ENCODE measurements at regions not wholly inside any gene's neighbourhood (a gene's known extent, or its start where the extent isn't known, plus 50 kb on each side); places are given as distances from the start of the nearest gene placed in this dataset.

DNA sequence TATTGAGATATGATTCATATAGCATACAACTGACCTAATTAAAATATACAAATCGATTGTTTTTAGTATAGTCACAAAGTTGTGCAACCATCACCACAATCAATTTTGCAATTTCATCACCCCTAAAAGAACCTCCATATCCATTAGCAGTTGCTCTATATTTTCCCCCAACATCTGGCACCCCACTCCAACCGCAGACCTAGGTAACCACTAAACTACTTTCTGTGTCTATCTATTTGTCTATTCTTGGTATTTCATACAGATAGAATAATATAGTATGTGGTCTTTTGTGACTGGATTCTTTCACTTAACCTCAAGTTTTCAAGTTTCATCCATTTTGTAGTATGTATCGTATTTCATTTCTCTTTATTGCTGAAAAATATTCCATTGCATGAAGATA lies 126.0 kb upstream of the CRY1 start:
- no peak for ATAC-seq
- no peak for DNase-seq
- intact Hi-C loops (cut with micrococcal nuclease): no loop called here

- intact Hi-C loops (cut with micrococcal nuclease): no loop called here
- ATAC-seq (no peak), DNase-seq (no peak)
These were observed 128.6 kb upstream of the CRY1 start for GRCh38 chr12:107221913-107222312.

DNA sequence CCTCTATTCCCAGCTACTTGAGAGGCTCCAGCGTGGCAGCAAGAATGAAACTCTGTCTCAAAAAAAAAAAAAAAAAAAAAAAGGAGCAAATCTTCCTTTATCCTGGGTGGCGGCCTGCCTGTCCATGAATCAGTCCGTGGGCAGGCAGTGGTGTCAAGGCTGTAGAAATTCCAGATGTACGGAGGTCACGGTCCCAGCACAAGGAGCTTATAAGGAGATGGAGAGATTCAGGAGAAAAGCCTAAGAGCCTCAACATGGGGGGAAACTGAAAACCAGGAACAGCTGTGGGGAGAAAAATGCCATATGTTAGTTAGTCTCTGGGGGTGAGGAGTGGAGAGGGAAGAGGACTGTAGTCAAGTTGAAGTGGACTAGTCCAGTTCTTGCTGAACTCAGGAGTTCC lies 130.5 kb upstream of the CRY1 start:
- intact Hi-C loops (cut with micrococcal nuclease): no loop called here
- ATAC-seq (no peak), DNase-seq (no peak)

GRCh38 chr12:107225635-107226034 lies 132.3 kb upstream of the CRY1 start:
- no peak for ATAC-seq
- no peak for DNase-seq
- intact Hi-C loops (cut with micrococcal nuclease): no loop called here

GRCh38 chr12:107226126-107226525 lies 132.8 kb upstream of the CRY1 start:
- intact Hi-C loops (cut with micrococcal nuclease): no loop called here
- DNase-seq: no peak
- no peak for ATAC-seq

DNA sequence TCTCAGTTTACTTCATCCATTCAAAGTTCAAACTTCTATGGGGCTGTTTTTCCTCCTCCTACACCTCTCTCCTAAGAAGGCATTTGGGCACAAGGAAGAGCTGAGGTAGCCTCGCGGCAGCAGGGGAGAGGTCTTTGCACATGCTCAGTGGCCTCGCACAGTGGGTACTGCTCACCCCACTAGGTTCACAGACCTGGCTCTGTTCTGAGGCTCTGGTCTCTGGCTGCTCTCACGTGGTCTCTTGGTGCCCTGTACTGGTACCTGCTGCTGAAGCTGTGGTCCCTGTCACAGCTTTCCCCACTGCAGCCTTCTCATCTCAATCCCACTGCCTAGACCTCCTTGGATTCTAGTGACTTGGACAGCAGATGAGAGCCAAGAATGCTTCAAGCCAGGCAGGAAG lies 134.7 kb upstream of the CRY1 start:
- DNase-seq (no peak), ATAC-seq (no peak)
- intact Hi-C loops (cut with micrococcal nuclease): no loop called here

DNA sequence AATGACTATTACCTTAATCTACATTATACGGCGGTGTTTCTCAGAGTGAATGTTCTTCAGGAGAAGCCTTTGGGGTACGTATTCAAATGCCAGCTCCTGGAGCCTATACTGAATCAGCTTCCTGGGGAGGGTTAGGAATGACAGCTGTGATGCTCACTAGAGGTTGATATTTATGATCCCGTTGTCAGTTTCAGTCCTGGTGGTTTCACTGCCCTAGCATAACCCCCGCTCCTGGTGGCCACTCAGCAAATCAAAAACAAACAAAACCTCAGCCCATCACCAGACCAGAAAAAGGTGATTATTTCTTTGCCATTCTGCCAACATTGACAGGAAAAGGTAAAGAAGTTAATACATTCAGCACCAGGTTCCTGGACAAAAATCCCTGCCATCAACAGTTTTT lies 136.5 kb upstream of the CRY1 start:
- ATAC-seq (no peak), DNase-seq (no peak)
- intact Hi-C loops (cut with micrococcal nuclease): no loop called here

DNA sequence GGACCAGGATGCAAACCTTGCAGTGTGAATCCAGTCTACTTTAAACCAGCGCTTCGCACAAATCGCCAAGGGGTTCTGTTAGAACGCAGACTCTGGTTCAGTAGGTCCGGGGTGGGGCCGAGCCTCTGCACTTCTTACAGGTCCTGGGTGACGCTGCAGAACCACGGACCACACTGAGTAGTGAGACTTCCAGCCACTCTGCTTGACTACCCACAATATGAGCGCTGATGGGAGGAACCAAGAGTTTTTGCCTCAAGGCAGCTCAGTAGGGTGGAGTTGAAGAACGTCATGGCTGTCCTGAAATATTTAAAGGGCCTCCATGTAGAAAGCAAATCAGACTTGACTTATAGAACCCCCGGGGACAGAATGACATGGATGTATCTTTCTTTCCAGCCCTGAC lies 138.0 kb upstream of the CRY1 start:
- DNase-seq (no peak), ATAC-seq (no peak)
- intact Hi-C loops (cut with micrococcal nuclease): no loop called here

DNA sequence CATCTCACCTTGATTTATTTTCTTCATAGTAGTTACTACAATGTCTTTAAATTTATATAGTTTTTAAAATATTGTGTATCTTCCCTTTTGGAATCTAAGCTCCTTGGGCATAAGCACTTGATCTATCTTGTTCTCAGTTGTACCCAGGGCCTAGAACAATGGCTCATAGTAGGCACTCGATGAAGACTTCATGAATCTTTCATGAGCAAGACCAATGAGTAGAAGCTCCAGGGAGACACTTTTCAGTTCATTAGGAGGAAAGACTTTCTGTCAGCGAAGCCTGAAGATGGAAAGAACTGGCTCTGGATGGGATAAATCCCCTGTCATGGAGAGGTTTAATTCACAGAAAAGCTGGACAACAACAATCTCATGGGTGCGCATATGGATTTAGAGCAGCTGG lies 140.2 kb upstream of the CRY1 start:
- ATAC-seq (no peak), DNase-seq (no peak)
- intact Hi-C loops (cut with micrococcal nuclease): no loop called here

GRCh38 chr12:107235600-107235999 lies 142.3 kb upstream of the CRY1 start:
- DNase-seq: no peak
- intact Hi-C loops (cut with micrococcal nuclease): no loop called here
- no peak for ATAC-seq

- DNase-seq (no peak), ATAC-seq (no peak)
- intact Hi-C loops (cut with micrococcal nuclease): no loop called here
These were observed 143.6 kb upstream of the CRY1 start for GRCh38 chr12:107236824-107237511.

- intact Hi-C loops (cut with micrococcal nuclease): no loop called here
- no peak for DNase-seq
- ATAC-seq: no peak
These were observed 144.9 kb upstream of the CRY1 start for GRCh38 chr12:107238296-107238695.

GRCh38 chr12:107241411-107241810 lies 148.1 kb upstream of the CRY1 start:
- ATAC-seq (no peak), DNase-seq (no peak)
- intact Hi-C loops (cut with micrococcal nuclease): no loop called here

DNA sequence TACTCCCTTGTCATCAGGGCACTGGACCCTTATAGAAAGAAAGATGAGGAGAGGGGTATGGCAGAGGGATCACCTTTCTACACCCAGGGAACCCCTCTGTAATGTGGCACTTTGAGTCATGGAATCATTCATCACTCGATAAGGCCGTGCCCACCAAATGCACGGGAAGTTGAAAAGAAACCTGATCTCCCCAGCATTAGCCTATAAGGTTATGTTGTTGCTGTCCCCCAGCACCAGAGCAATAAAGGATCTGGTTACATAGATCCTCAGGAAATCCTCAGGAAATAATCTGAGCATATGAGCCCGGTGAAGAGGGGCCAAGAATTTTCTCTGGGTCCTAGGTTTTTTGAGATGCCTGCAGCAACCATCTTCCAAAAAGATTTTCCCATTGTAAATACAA lies 148.8 kb upstream of the CRY1 start:
- DNase-seq: no peak
- intact Hi-C loops (cut with micrococcal nuclease): no loop called here
- no peak for ATAC-seq

- intact Hi-C loops (cut with micrococcal nuclease): no loop called here
- ATAC-seq (no peak), DNase-seq (no peak)
These were observed 150.0 kb upstream of the CRY1 start for GRCh38 chr12:107243341-107243740.

DNA sequence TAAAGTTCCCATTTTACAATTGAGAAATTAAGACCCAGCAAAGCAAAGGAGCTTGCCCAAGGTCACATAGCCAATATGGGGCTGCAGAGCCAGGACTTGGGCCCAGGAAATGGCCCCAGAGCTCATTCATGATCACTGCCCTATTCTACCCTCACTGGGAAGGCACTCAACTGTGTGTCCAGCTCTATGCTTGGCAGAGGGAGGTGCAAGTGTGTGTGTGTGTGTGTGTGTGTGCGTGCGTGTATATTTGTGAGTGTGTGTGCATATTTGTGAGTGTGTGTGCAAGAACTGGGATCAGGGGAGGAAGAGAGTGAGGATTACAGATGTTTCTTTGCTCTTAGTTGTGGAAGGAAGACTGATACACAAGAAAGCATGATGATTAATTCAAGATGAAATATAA lies 151.2 kb upstream of the CRY1 start:
- ATAC-seq (no peak), DNase-seq (no peak)
- intact Hi-C loops (cut with micrococcal nuclease): no loop called here

DNA sequence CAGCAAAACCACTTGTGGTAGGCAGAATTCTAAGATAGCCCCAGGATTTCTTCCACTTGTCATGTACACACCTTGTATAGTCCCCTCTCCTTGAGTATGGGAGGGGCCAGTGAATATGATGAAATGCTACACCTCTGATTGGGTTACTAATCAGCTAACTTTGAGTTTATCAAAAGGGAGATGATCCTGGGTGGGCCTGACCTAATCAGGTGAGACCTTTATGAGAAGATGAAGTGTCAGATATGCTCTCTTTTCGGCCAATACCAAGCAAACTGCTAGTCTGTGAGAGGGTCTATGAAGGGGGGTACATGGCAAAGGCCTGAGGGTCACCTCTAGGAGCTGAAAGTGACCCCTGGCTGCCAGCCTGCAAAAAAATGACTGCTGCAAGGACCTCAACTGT lies 154.3 kb upstream of the CRY1 start:
- DNase-seq: no peak
- intact Hi-C loops (cut with micrococcal nuclease): no loop called here
- no peak for ATAC-seq

DNA sequence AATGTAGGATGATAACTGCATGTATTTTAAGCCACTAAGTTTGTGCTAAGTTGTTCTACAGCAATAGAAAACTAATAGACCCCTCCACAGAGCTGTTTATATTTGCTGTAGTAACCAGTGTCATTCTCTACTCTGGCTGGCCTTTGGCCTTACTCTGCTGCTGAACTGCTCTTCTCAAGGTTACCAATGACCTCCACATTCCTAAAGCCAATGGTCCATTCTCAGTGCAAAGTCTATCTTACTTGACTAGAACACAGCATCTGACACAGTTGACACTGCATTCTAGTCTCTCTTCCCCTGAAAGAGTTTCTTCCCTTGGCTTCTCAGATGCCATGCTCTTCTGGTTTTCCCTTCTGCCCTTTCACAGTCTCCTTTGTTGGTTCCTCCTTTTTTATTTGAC lies 154.8 kb upstream of the CRY1 start:
- DNase-seq: no peak
- no peak for ATAC-seq
- intact Hi-C loops (cut with micrococcal nuclease): no loop called here

- intact Hi-C loops (cut with micrococcal nuclease): no loop called here
- ATAC-seq: no peak
These were observed 157.9 kb upstream of the CRY1 start for GRCh38 chr12:107251288-107251687.

DNA sequence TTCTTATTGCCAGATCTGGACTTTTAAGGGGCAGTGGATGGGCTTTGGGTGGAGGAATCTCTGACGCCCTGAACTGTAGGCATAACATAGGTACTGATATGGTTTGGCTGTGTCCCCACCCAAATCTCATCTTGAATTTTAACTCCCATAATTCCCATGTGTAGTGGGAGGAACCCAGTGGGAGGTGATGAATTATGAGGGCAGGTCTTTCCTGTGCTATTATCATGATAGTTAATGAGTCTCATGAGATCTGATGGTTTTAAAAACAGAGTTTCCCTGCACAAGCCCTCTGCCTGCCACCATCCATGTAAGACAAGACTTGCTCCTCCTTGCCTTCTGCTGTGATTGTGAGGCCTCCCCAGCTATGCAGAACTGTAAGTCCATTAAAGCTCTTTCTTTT lies 160.0 kb upstream of the CRY1 start:
- no peak for ATAC-seq
- no peak for DNase-seq
- intact Hi-C loops (cut with micrococcal nuclease): no loop called here

More at GRCh38 chr12:107251288-107251687, 157.9 kb upstream of the CRY1 start:
- no peak for DNase-seq

GRCh38 chr12:107254258-107254856 lies 161.0 kb upstream of the CRY1 start:
- ATAC-seq (no peak), DNase-seq (no peak)
- intact Hi-C loops (cut with micrococcal nuclease): no loop called here

GRCh38 chr12:107258780-107259179 lies 165.4 kb upstream of the CRY1 start:
- DNase-seq (no peak), ATAC-seq (no peak)
- intact Hi-C loops (cut with micrococcal nuclease): no loop called here
